PC-3 (cell line): ENCODE measurements at regions not wholly inside any gene's neighbourhood (a gene's known extent, or its start where the extent isn't known, plus 50 kb on each side); places are given as distances from the start of the nearest gene placed in this dataset.

Experiments
- ATAC-seq: fragments of 200-7000 bp; cut with Tn5 transposase; 2 replicates; pipeline ENCODE4 v1.9.1; 2020; ENCODE audit warnings: mild to moderate bottlenecking, moderate library complexity
- BruUV-seq: library from RNA; stranded (reverse); fragments of 400-500 nt; replicated peaks from 2 replicates; lab custom pipeline; 2021; lab: Mats Ljungman, UMichigan
- CTCF ChIA-PET: fragments of 300-600 bp; sonication (Branson Sonifier 250); formaldehyde crosslinking; loops from one replicate; lab custom pipeline; 2022; ENCODE audit warnings: antibody characterized with exemption; lab: Charles Lee
- POLR2A ChIA-PET: fragments of 300-600 bp; sonication (Branson Sonifier 250); formaldehyde crosslinking; loops from one replicate; lab custom pipeline; 2022; ENCODE audit warnings: antibody characterized with exemption; ENCODE audit not compliant: unreplicated experiment; lab: Charles Lee
- DNase-seq: peaks from one replicate; pipeline ENCODE4 v3.0.0-alpha.2; 2015
- H2AFZ ChIP-seq: fragments of 300-600 bp; sonication (generic); 2 replicates; pipeline ENCODE4 v1.6.0; 2016; ENCODE audit warnings: antibody characterized with exemption, low read length
- H3F3A ChIP-seq: fragments of 300-600 bp; sonication (generic); one replicate; pipeline ENCODE4 v1.6.0; 2017; ENCODE audit warnings: antibody characterized with exemption, low read length, control low read depth, mild to moderate bottlenecking; ENCODE audit not compliant: unreplicated experiment
- H3K27ac ChIP-seq: fragments of 300-600 bp; sonication (generic); 2 replicates; pipeline ENCODE4 v1.5.1; 2016; ENCODE audit warnings: mild to moderate bottlenecking, low read length
- H3K27me3 ChIP-seq: fragments of 300-600 bp; sonication (generic); 2 replicates; pipeline ENCODE4 v1.6.1; 2016; ENCODE audit warnings: low read length, mixed read lengths
- H3K36me3 ChIP-seq: fragments of 300-600 bp; sonication (generic); 2 replicates; pipeline ENCODE4 v1.6.1; 2016; ENCODE audit warnings: low read depth, mixed run types, low read length, mixed read lengths
- H3K4me1 ChIP-seq: fragments of 300-600 bp; sonication (generic); 2 replicates; pipeline ENCODE4 v1.5.1; 2016; ENCODE audit warnings: low read length; ENCODE audit not compliant: insufficient read depth
- H3K4me2 ChIP-seq: fragments of 300-600 bp; sonication (generic); 2 replicates; pipeline ENCODE4 v1.6.0; 2016; ENCODE audit warnings: low read length
- H3K4me3 ChIP-seq: fragments of 300-600 bp; sonication (generic); 2 replicates; pipeline ENCODE4 v1.5.1; 2016; ENCODE audit warnings: mild to moderate bottlenecking, low read length, mixed read lengths
- H3K79me2 ChIP-seq: fragments of 300-600 bp; sonication (generic); 2 replicates; pipeline ENCODE4 v1.6.1; 2017; ENCODE audit warnings: low read length, mixed read lengths
- H3K9ac ChIP-seq: fragments of 300-600 bp; sonication (generic); 2 replicates; pipeline ENCODE4 v1.6.0; 2016; ENCODE audit warnings: mild to moderate bottlenecking, low read length
- H3K9me2 ChIP-seq: fragments of 300-600 bp; sonication (generic); replicated peaks from 2 replicates; pipeline ENCODE4 v1.6.1; 2016; ENCODE audit warnings: mixed run types, low read length, mixed read lengths
- H3K9me3 ChIP-seq: fragments of 300-600 bp; sonication (generic); 2 replicates; pipeline ENCODE4 v1.6.1; 2016; ENCODE audit warnings: low read length, mixed read lengths
- H4K20me1 ChIP-seq: fragments of 300-600 bp; sonication (generic); 2 replicates; pipeline ENCODE4 v1.6.1; 2016; ENCODE audit warnings: low read length, mixed read lengths
- EZH2 ChIP-seq: fragments of 300-600 bp; sonication (generic); IDR thresholded peaks from one replicate; pipeline ENCODE4 v1.6.1; 2017; ENCODE audit warnings: antibody characterized with exemption, mild to moderate bottlenecking, low read length; ENCODE audit not compliant: unreplicated experiment
- EZH2phosphoT487 ChIP-seq: fragments of 300-600 bp; sonication (generic); IDR thresholded peaks from 2 replicates; pipeline ENCODE4 v1.6.1; 2018; ENCODE audit warnings: mild to moderate bottlenecking, antibody characterized with exemption, low read length, borderline replicate concordance
- intact Hi-C: fragments of 100-400 bp; cut with micrococcal nuclease; formaldehyde crosslinking; loops from 2 replicates; pipeline ENCODE4 v1.9.0; 2023
- TF ChIP-seq, protein P1 (sequence below): fragments of 300-600 bp; sonication (generic); conservative IDR thresholded peaks from 2 replicates; pipeline ENCODE4 v1.5.1; 2017; ENCODE audit warnings: antibody characterized with exemption, low read depth, mild to moderate bottlenecking, low read length

DNA sequence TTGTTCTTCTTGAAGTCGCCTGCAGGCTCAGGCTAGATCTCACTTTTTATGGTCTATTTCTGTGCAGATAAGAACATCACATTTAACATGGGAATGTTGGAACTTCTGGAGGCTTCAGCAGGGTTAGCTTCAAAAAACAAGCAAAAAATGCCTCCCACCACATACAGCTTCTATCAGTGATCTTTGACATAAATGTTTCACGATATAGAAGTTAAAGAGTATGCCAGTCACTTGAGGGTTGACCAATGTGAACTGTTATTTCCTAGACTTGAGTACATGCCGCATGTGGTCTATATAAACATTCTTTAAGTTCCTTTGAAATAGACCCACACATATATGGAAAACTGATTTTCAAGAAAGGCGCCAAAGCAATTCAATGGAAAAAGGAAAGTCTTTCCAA, 219.2 kb upstream of the KLF14 start:
- ATAC-seq (no peak), DNase-seq (no peak)
- ChIA-PET CTCF (no interaction called here), POLR2A (interaction anchor here (0.7 kb wide), 1 partner anchor 77 kb away, joined by 3 read pairs; no protein-coding TSS in a partner anchor)
- Histone ChIP-seq H3K9me3 (no peaks in the 10 kb centered on the region), H3K27me3 (no peaks in the 10 kb centered on the region), H3K9ac (no peak overlapping the region), H3K27ac (no peak overlapping the region), H3K9me2 (no peaks in the 10 kb centered on the region), H3K4me2 (no peak overlapping the region), H4K20me1 (no peaks in the 10 kb centered on the region), H3K79me2 (no peaks in the 10 kb centered on the region), H3K4me1 (no peaks in the 10 kb centered on the region), H3K36me3 (0 out of 2 replicates have a peak, but pooled peaks cover 4% of the 10 kb centered on the region), H2AFZ (no peak overlapping the region), H3K4me3 (no peak overlapping the region), H3F3A (no peaks in the 10 kb centered on the region)
- TF ChIP-seq, protein P1, sequence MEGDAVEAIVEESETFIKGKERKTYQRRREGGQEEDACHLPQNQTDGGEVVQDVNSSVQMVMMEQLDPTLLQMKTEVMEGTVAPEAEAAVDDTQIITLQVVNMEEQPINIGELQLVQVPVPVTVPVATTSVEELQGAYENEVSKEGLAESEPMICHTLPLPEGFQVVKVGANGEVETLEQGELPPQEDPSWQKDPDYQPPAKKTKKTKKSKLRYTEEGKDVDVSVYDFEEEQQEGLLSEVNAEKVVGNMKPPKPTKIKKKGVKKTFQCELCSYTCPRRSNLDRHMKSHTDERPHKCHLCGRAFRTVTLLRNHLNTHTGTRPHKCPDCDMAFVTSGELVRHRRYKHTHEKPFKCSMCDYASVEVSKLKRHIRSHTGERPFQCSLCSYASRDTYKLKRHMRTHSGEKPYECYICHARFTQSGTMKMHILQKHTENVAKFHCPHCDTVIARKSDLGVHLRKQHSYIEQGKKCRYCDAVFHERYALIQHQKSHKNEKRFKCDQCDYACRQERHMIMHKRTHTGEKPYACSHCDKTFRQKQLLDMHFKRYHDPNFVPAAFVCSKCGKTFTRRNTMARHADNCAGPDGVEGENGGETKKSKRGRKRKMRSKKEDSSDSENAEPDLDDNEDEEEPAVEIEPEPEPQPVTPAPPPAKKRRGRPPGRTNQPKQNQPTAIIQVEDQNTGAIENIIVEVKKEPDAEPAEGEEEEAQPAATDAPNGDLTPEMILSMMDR: no peak
- TF ChIP-seq EZH2phosphoT487 (no peak), EZH2 (no peak)
- intact Hi-C loops: no loop called here
- BruUV-seq: no TSS peak

DNA sequence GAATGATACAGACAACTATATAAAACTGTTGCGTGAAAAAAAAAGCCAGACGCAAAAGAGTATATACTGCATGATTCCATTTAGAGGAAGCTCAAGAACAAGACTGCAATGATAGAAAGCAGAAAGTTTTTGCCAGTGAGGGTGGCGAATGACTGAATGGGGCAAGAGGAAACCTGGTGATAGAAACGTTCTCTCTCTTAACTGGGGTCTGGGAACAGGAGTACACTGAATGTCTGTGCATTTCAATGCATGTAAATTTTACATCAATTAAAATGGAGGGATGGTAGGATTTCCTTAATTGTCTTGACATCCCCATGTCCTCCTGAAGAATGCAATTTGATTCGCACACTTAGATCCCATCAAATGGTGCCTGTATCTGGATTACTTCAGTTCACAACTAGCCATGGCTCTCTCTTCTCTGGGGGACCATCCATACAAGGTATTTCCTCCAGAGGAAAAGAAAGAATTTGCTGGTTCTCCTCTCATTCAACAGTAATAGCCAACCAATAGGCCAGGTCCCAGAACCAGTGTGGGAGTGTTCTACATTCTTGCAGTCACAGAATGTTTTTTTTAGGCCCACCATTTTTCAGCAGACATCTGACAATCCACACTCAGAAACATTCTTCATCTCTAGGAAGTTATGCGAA, 221.0 kb upstream of the KLF14 start:
- TF ChIP-seq EZH2phosphoT487 (no peak), EZH2 (no peak)
- TF ChIP-seq, protein P1: no peak
- peaks cover 8% of the 10 kb centered on the region; the same call in 1 of the 2 replicates for H3K36me3 ChIP-seq
- BruUV-seq: no TSS peak
- intact Hi-C loops: no loop called here
- H3K4me2 ChIP-seq: no peak overlapping the region
- H3K79me2 ChIP-seq: no peaks in the 10 kb centered on the region
- H4K20me1 ChIP-seq: no peaks in the 10 kb centered on the region
- H3F3A ChIP-seq: no peaks in the 10 kb centered on the region
- ChIA-PET CTCF (no interaction called here), POLR2A (no interaction called here)
- H3K4me3 ChIP-seq: no peak overlapping the region
- H3K27ac ChIP-seq: no peak overlapping the region
- no peak for ATAC-seq
- DNase-seq: no peak
- no peak overlapping the region for H2AFZ ChIP-seq
- no peaks in the 10 kb centered on the region for H3K27me3 ChIP-seq
- no peaks in the 10 kb centered on the region for H3K9me3 ChIP-seq
- peaks cover 6% of the 10 kb centered on the region for H3K4me1 ChIP-seq
- H3K9ac ChIP-seq: no peak overlapping the region
- H3K9me2 ChIP-seq: no peaks in the 10 kb centered on the region

- DNase-seq (no peak), ATAC-seq (no peak)
- H3K4me1 ChIP-seq: peaks cover 9% of the 10 kb centered on the region
- no peak overlapping the region for H3K4me3 ChIP-seq
- H4K20me1 ChIP-seq: no peaks in the 10 kb centered on the region
- no peaks in the 10 kb centered on the region for H3K9me3 ChIP-seq
- H3K79me2 ChIP-seq: no peaks in the 10 kb centered on the region
- no peak overlapping the region for H2AFZ ChIP-seq
- no TSS peak for BruUV-seq
- POLR2A ChIA-PET: no interaction called here
- H3K27ac ChIP-seq: no peak overlapping the region
- H3K9me2 ChIP-seq: no peaks in the 10 kb centered on the region
- no peak for TF ChIP-seq EZH2
- intact Hi-C loops: no loop called here
- no peak overlapping the region for H3K9ac ChIP-seq
- peaks cover 8% of the 10 kb centered on the region; the same call in 1 of the 2 replicates for H3K36me3 ChIP-seq
- CTCF ChIA-PET: no interaction called here
- H3K4me2 ChIP-seq: no peak overlapping the region
- H3K27me3 ChIP-seq: no peaks in the 10 kb centered on the region
- H3F3A ChIP-seq: peaks cover under 1% of the 10 kb centered on the region
Measured at GRCh38 chr7:130955565-130955919, 221.5 kb upstream of the KLF14 start.
